Endothelial cell of umbilical vein (primary cell): ENCODE measurements at regions not wholly inside any gene's neighbourhood (a gene's known extent, or its start where the extent isn't known, plus 50 kb on each side); places are given as distances from the start of the nearest gene placed in this dataset.

Experiments
- BruUV-seq: library from RNA; stranded (reverse); fragments of 400-500 nt; replicated peaks from 2 replicates; lab custom pipeline; 2021; lab: Mats Ljungman, UMichigan
- CTCF ChIA-PET: fragments of 300-600, 350-600 bp; sonication (Branson Sonifier 250); formaldehyde crosslinking; loops from one replicate; lab custom pipeline; 2021; ENCODE audit warnings: antibody characterized with exemption, inconsistent platforms; lab: Charles Lee
- POLR2A ChIA-PET: fragments of 300-600, 350-600 bp; sonication (Branson Sonifier 250); formaldehyde crosslinking; loops from one replicate; lab custom pipeline; 2021; ENCODE audit warnings: antibody characterized with exemption, inconsistent platforms; lab: Charles Lee
- DNase-seq: peaks from one replicate; pipeline ENCODE4 v3.0.0-alpha.2; 2011; ENCODE audit warnings: low read depth, low spot score
- FAIRE-seq: peaks from 2 replicates; lab custom pipeline; 2011; peaks lifted over from hg19 to GRCh38; lab: Jason Lieb, UNC
- H2AFZ ChIP-seq: 2 replicates; pipeline ENCODE4 v1.6.0; 2012; ENCODE audit warnings: low read depth, low read length, control low read depth, inconsistent platforms
- H3K27ac ChIP-seq: 2 replicates; pipeline ENCODE4 v1.5.1; 2011; ENCODE audit warnings: low read depth, mild to moderate bottlenecking, control low read depth, low read length, moderate library complexity; ENCODE audit not compliant: insufficient read depth
- H3K27me3 ChIP-seq, 2 experiments: 2 replicates each; pipeline versions ENCODE4 v1.6.0 to v1.6.1; 2011; ENCODE audit warnings: low read length in 2 of 2, mixed read lengths in 1 of 2; ENCODE audit not compliant: control insufficient read depth in 2 of 2, insufficient read depth in 2 of 2
- H3K36me3 ChIP-seq, 2 experiments: 2 replicates in 1 of 2; 3 replicates in 1 of 2; pipeline ENCODE4 v1.5.1; 2011; ENCODE audit warnings: low read length in 2 of 2, mild to moderate bottlenecking in 1 of 2, moderate library complexity in 1 of 2; ENCODE audit not compliant: control insufficient read depth in 2 of 2, insufficient read depth in 2 of 2; ENCODE audit errors: extremely low read depth in 1 of 2
- H3K4me1 ChIP-seq: 3 replicates; pipeline ENCODE4 v1.5.1; 2011; ENCODE audit warnings: mild to moderate bottlenecking, low read length; ENCODE audit not compliant: control insufficient read depth, insufficient read depth; ENCODE audit errors: extremely low read depth
- H3K4me2 ChIP-seq: 2 replicates; pipeline ENCODE4 v1.6.1; 2011; ENCODE audit warnings: low read length, control low read depth, mixed read lengths; ENCODE audit not compliant: insufficient read depth
- H3K4me3 ChIP-seq, 3 experiments: fragments of 200-600 bp in 1 of 3; sonication (generic), shearing (Covaris generic) in 1 of 3; replicated peaks in 1 of 3; 2 replicates each; pipeline ENCODE4 v1.5.1; 2011 to 2016; ENCODE audit warnings: control low read depth in 3 of 3, low read length in 3 of 3, mild to moderate bottlenecking in 2 of 3, inconsistent platforms in 1 of 3, low read depth in 1 of 3, moderate library complexity in 1 of 3; ENCODE audit not compliant: insufficient read depth in 1 of 3
- H3K79me2 ChIP-seq: 2 replicates; pipeline ENCODE4 v1.6.0; 2012; ENCODE audit warnings: low read length, inconsistent platforms; ENCODE audit not compliant: control insufficient read depth, insufficient read depth
- H3K9ac ChIP-seq: replicated peaks from 2 replicates; pipeline ENCODE3; 2011; ENCODE audit warnings: low read length, control low read depth; ENCODE audit not compliant: insufficient read depth; ENCODE audit errors: extremely low read depth
- H3K9me1 ChIP-seq: replicated peaks from 3 replicates; pipeline ENCODE4 v1.6.0; 2011; ENCODE audit warnings: mild to moderate bottlenecking, low read length; ENCODE audit not compliant: control insufficient read depth, insufficient read depth; ENCODE audit errors: extremely low read depth
- H3K9me3 ChIP-seq: replicated peaks from 2 replicates; pipeline ENCODE4 v1.5.1; 2012; ENCODE audit warnings: low read length, inconsistent platforms; ENCODE audit not compliant: control insufficient read depth, insufficient read depth
- H4K20me1 ChIP-seq: replicated peaks from 2 replicates; pipeline ENCODE3; 2011; ENCODE audit warnings: mild to moderate bottlenecking, low read length; ENCODE audit not compliant: control insufficient read depth, insufficient read depth; ENCODE audit errors: extremely low read depth
- EZH2 ChIP-seq: IDR thresholded peaks from 2 replicates; pipeline ENCODE4 v1.6.1; 2012; ENCODE audit warnings: borderline replicate concordance, low read depth, mild to moderate bottlenecking, moderate library complexity, low read length, inconsistent platforms; ENCODE audit not compliant: severe bottlenecking
- FOS ChIP-seq: IDR thresholded peaks from 2 replicates; pipeline ENCODE4 v1.6.1; 2011; ENCODE audit warnings: mild to moderate bottlenecking, low read length, moderate library complexity, borderline replicate concordance; ENCODE audit not compliant: insufficient read depth
- GATA2 ChIP-seq: IDR thresholded peaks from 2 replicates; pipeline ENCODE4 v1.7.0; 2011; ENCODE audit warnings: low read depth, mild to moderate bottlenecking, moderate library complexity, mixed read lengths, low read length; ENCODE audit not compliant: insufficient read length, insufficient read depth
- JUN ChIP-seq: IDR thresholded peaks from 2 replicates; pipeline ENCODE4 v1.6.1; 2011; ENCODE audit warnings: borderline replicate concordance, low read depth; ENCODE audit not compliant: insufficient read length, insufficient read depth
- MYC ChIP-seq: IDR thresholded peaks from one replicate; pipeline ENCODE4 v1.6.1; 2011; ENCODE audit warnings: mild to moderate bottlenecking, low read depth, low read length
- POLR2A ChIP-seq: IDR thresholded peaks from 2 replicates; pipeline ENCODE4 v1.6.1; 2012; ENCODE audit warnings: low read depth, mild to moderate bottlenecking, control low read depth, low read length
- POLR2AphosphoS5 ChIP-seq: IDR thresholded peaks from 2 replicates; pipeline ENCODE4 v1.6.1; 2012; ENCODE audit warnings: low read depth, mild to moderate bottlenecking, control low read depth, low read length, moderate library complexity; ENCODE audit not compliant: insufficient read depth
- dilution Hi-C: fragments of 300-500 bp; cut with MboI; formaldehyde crosslinking; loops from one replicate; pipeline ENCODE4 v1.15.0; 2019; ENCODE audit warnings: low sequenced_read_pairs; ENCODE audit not compliant: extremely low pct_ligation_motif_present
- intact Hi-C: fragments of 100-400 bp; cut with micrococcal nuclease; formaldehyde crosslinking; loops from one replicate; pipeline ENCODE4 v1.10.0; 2022
- TF ChIP-seq, protein P1 (sequence below), 2 donors: IDR thresholded peaks; 1 replicate in 1 of 2; 2 replicates in 1 of 2; pipeline ENCODE4 v1.5.1; 2011; ENCODE audit warnings: low read length in 2 of 2, mild to moderate bottlenecking in 2 of 2, moderate library complexity in 2 of 2, control low read depth in 1 of 2, inconsistent platforms in 1 of 2, low read depth in 1 of 2; ENCODE audit not compliant: insufficient read depth in 1 of 2; ENCODE audit errors: extremely low read depth in 1 of 2
- TF ChIP-seq, protein P2 (sequence below): IDR thresholded peaks from 2 replicates; pipeline ENCODE4 v1.6.1; 2011; ENCODE audit not compliant: insufficient read depth, insufficient read length

DNA sequence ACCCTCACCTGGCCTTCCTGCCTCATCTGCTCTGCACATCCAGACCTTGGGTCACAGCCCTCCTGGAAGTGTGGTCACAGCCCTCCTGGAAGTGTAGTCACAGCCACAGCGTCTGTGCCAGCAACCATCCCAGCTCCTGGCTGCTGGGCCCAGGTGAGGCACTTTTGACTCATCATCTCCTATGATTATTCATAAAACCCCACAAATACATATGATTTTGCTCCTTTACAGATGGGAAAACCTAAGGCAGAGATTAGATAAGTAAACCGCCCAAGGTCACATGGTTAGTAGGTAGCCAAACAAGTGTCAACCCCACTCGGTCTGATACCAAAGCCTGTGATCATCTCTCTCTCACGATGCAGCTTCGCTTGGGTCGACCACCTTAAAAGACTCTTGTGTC lies 94.3 kb downstream of the PRLHR start:
- dilution Hi-C loops (no loop called here), intact Hi-C loops (no loop called here)
- Histone ChIP-seq H4K20me1 (no peaks in the 10 kb centered on the region), H3K9me1 (no peaks in the 10 kb centered on the region), H3K4me3 (no peak overlapping the region), H3K27me3 (no peaks in the 10 kb centered on the region), H3K9ac (no peak overlapping the region), H2AFZ (no peak overlapping the region), H3K4me2 (no peak overlapping the region), H3K9me3 (no peaks in the 10 kb centered on the region), H3K79me2 (no peaks in the 10 kb centered on the region), H3K36me3 (no peaks in the 10 kb centered on the region), H3K4me1 (no peaks in the 10 kb centered on the region), H3K27ac (no peak overlapping the region)
- ChIA-PET POLR2A (no interaction called here), CTCF (no interaction called here)
- TF ChIP-seq, protein P1, sequence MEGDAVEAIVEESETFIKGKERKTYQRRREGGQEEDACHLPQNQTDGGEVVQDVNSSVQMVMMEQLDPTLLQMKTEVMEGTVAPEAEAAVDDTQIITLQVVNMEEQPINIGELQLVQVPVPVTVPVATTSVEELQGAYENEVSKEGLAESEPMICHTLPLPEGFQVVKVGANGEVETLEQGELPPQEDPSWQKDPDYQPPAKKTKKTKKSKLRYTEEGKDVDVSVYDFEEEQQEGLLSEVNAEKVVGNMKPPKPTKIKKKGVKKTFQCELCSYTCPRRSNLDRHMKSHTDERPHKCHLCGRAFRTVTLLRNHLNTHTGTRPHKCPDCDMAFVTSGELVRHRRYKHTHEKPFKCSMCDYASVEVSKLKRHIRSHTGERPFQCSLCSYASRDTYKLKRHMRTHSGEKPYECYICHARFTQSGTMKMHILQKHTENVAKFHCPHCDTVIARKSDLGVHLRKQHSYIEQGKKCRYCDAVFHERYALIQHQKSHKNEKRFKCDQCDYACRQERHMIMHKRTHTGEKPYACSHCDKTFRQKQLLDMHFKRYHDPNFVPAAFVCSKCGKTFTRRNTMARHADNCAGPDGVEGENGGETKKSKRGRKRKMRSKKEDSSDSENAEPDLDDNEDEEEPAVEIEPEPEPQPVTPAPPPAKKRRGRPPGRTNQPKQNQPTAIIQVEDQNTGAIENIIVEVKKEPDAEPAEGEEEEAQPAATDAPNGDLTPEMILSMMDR (IDR thresholded peaks at IDR 0.05; ENCODE audit: extremely low read depth in 1 of 2, insufficient read depth in 1 of 2, low read depth in 1 of 2, low read length in 2 of 2): no peak
- TF ChIP-seq POLR2AphosphoS5: no peak
- no peak for TF ChIP-seq GATA2
- TF ChIP-seq JUN: no peak
- TF ChIP-seq MYC: no peak
- no peak for TF ChIP-seq EZH2
- no peak for TF ChIP-seq FOS
- TF ChIP-seq POLR2A: no peak
- TF ChIP-seq, protein P2, sequence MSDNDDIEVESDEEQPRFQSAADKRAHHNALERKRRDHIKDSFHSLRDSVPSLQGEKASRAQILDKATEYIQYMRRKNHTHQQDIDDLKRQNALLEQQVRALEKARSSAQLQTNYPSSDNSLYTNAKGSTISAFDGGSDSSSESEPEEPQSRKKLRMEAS: no peak
- BruUV-seq: no TSS peak
- DNase-seq: no peak
- no peak for FAIRE-seq
